T-helper 1 cell treated with Interleukin-12 subunit alpha and Interleukin-12 subunit beta and Interleukin-4 antibody, amounts not matched to agents 30 μg/mL and 1 μg/mL, for 36 hours (primary cell): ENCODE measurements at regions not wholly inside any gene's neighbourhood (a gene's known extent, or its start where the extent isn't known, plus 50 kb on each side); places are given as distances from the start of the nearest gene placed in this dataset.
"Not testable (repeated sequence)": the region's sequence is repeated elsewhere in the genome, so short reads cannot be mapped to it uniquely, and the experiment has no call there.

ENCODE experiments used
- H3K27ac Mint-ChIP-seq: one replicate; pipeline ENCODE4 v1.8.0; 2021; ENCODE audit warnings: mild to moderate bottlenecking, mixed read lengths
- H3K27me3 Mint-ChIP-seq: one replicate; pipeline ENCODE4 v1.8.0; 2021; ENCODE audit warnings: low read depth, mixed read lengths
- H3K36me3 Mint-ChIP-seq: one replicate; pipeline ENCODE4 v1.8.0; 2021; ENCODE audit warnings: low read depth, mixed read lengths
- H3K4me1 Mint-ChIP-seq: one replicate; pipeline ENCODE4 v1.8.0; 2021; ENCODE audit warnings: low read depth, mixed read lengths
- H3K4me3 Mint-ChIP-seq: one replicate; pipeline ENCODE4 v1.8.0; 2021; ENCODE audit warnings: mild to moderate bottlenecking, moderate library complexity, mixed read lengths
- H3K9me3 Mint-ChIP-seq: one replicate; pipeline ENCODE4 v1.8.0; 2021; ENCODE audit warnings: mixed read lengths

DNA sequence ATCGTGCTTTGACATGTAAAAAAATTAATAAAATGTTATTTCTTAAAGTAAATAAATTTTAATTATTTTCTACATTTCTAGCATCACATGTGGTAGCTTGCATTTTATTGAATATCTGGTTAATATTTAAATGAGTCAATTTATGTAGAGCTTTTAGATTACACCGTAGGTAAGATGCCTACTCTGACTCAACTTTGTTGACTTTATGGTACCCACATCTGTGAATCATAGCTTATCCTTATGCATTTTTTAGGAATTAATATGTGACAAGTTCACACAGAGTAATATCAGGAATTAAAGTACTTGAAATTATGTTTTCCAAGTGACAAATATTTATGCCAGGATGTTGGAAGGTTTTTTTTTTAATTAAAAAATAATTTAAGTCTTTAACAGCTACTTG lies 120.7 kb downstream of the LEPR start:
- Mint-ChIP-seq H3K27me3 (no peaks in the 10 kb centered on the region), H3K27ac (no peak overlapping the region), H3K4me1 (no peaks in the 10 kb centered on the region), H3K9me3 (no peaks in the 10 kb centered on the region), H3K36me3 (no peaks in the 10 kb centered on the region), H3K4me3 (no peak overlapping the region)

- H3K4me1 Mint-ChIP-seq, result no peaks in the 10 kb centered on the region
- H3K9me3 Mint-ChIP-seq, result no peaks in the 10 kb centered on the region
- H3K36me3 Mint-ChIP-seq, result no peaks in the 10 kb centered on the region
- H3K27me3 Mint-ChIP-seq, result no peaks in the 10 kb centered on the region
- H3K27ac Mint-ChIP-seq, result no peak overlapping the region
- no peak overlapping the region for H3K4me3 Mint-ChIP-seq
Measured at GRCh38 chr1:65541865-65542264, 121.4 kb downstream of the LEPR start.

DNA sequence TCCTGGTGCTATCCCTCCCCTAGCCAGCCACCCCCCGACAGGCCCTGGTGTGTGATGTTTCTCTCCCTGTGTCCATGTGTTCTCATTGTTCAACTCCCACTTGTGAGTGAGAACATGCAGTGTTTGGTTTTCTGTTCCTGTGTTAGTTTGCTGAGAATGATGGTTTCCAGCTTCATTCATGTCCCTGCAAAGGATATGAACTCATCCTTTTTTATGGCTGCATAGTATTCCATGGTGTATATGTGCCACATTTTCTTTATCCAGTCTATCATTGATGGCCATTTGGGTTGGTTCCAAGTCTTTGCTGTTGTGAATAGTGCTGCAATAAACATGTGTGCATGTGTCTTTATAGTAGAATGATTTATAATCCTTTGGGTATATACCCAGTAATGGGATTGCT lies 122.1 kb downstream of the LEPR start:
- not testable (repeated sequence) for H3K27me3 Mint-ChIP-seq, H3K27ac Mint-ChIP-seq, H3K4me1 Mint-ChIP-seq, H3K9me3 Mint-ChIP-seq, H3K36me3 Mint-ChIP-seq, H3K4me3 Mint-ChIP-seq

- H3K4me1 Mint-ChIP-seq, H3K4me3 Mint-ChIP-seq, H3K36me3 Mint-ChIP-seq, H3K27me3 Mint-ChIP-seq, H3K27ac Mint-ChIP-seq: not testable (repeated sequence)
- peaks cover 30% of the 10 kb centered on the region for H3K9me3 Mint-ChIP-seq
Measured at GRCh38 chr1:65550306-65551010, 130.0 kb downstream of the LEPR start.

- H3K9me3 Mint-ChIP-seq, result peaks cover 30% of the 10 kb centered on the region
- not testable (repeated sequence) for H3K36me3 Mint-ChIP-seq, H3K4me1 Mint-ChIP-seq, H3K27ac Mint-ChIP-seq, H3K4me3 Mint-ChIP-seq, H3K27me3 Mint-ChIP-seq
Measured at GRCh38 chr1:65552484-65552883, 132.0 kb downstream of the LEPR start.

GRCh38 chr1:65554086-65554764 lies 133.8 kb downstream of the LEPR start:
- not testable (repeated sequence) for H3K4me1 Mint-ChIP-seq, H3K4me3 Mint-ChIP-seq, H3K27ac Mint-ChIP-seq, H3K27me3 Mint-ChIP-seq, H3K36me3 Mint-ChIP-seq
- peaks cover 25% of the 10 kb centered on the region for H3K9me3 Mint-ChIP-seq

GRCh38 chr1:65554829-65555228 lies 134.4 kb downstream of the LEPR start:
- Mint-ChIP-seq H3K27me3 (no peaks in the 10 kb centered on the region), H3K36me3 (no peaks in the 10 kb centered on the region), H3K9me3 (peaks cover 25% of the 10 kb centered on the region), H3K4me1 (no peaks in the 10 kb centered on the region), H3K4me3 (no peak overlapping the region), H3K27ac (no peak overlapping the region)

GRCh38 chr1:65558215-65558614 lies 137.7 kb downstream of the LEPR start:
- Mint-ChIP-seq H3K27me3 (no peaks in the 10 kb centered on the region), H3K4me1 (no peaks in the 10 kb centered on the region), H3K27ac (no peak overlapping the region), H3K9me3 (peaks cover 7% of the 10 kb centered on the region), H3K4me3 (no peak overlapping the region), H3K36me3 (no peaks in the 10 kb centered on the region)

DNA sequence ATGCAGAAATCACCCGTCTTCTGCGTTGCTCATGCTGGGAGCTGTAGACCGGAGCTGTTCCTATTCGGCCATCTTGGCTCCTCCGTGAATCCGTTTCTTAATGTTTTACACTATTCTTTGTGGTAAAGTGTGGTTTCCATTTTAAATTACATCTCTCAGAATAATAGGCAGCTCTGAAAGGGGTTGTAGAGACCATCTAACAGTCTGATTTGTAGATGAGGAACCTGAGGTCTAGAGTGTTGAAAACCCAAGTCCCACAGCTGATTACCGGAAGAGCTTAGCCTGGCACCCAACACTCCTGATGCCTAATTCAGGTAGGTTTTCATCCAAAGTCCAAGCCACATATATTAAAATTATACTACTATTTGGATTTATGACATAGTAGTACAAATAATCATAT lies 144.0 kb downstream of the LEPR start:
- Mint-ChIP-seq H3K4me1 (no peaks in the 10 kb centered on the region), H3K36me3 (no peaks in the 10 kb centered on the region), H3K9me3 (no peaks in the 10 kb centered on the region), H3K27me3 (no peaks in the 10 kb centered on the region), H3K4me3 (no peak overlapping the region), H3K27ac (no peak overlapping the region)

- Mint-ChIP-seq H3K27ac (no peak overlapping the region), H3K4me3 (no peak overlapping the region), H3K27me3 (no peaks in the 10 kb centered on the region), H3K9me3 (no peaks in the 10 kb centered on the region), H3K4me1 (no peaks in the 10 kb centered on the region), H3K36me3 (no peaks in the 10 kb centered on the region)
Measured at GRCh38 chr1:65568285-65568684, 147.8 kb downstream of the LEPR start.

- Mint-ChIP-seq H3K27me3 (no peaks in the 10 kb centered on the region), H3K9me3 (no peaks in the 10 kb centered on the region), H3K27ac (no peak overlapping the region), H3K4me3 (no peak overlapping the region), H3K4me1 (no peaks in the 10 kb centered on the region), H3K36me3 (no peaks in the 10 kb centered on the region)
Measured at GRCh38 chr1:65572701-65573421, 152.4 kb downstream of the LEPR start.

DNA sequence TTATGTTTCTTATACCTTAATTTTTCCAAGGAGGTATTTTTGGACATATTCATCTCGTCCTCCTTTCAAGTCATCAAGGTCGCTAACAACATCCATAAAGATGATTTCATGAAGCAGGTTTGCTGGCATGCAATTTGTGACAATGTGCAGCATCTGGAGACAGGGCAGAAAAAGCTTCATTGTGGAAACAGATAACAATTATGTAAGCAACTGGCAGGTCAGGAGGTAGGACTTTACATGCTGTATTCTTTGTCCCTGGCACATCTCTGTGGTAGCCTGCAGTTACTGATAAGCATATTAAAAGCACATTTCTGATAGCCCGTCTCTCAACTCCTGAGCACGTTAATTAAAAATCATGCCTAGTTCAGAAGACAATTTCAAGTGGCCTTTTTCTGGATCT lies 156.8 kb downstream of the LEPR start:
- Mint-ChIP-seq H3K4me3 (no peak overlapping the region), H3K4me1 (no peaks in the 10 kb centered on the region), H3K36me3 (no peaks in the 10 kb centered on the region), H3K27ac (no peak overlapping the region), H3K9me3 (no peaks in the 10 kb centered on the region), H3K27me3 (no peaks in the 10 kb centered on the region)

- not testable (repeated sequence) for H3K27ac Mint-ChIP-seq, H3K4me1 Mint-ChIP-seq, H3K9me3 Mint-ChIP-seq, H3K4me3 Mint-ChIP-seq, H3K27me3 Mint-ChIP-seq, H3K36me3 Mint-ChIP-seq
Measured at GRCh38 chr1:65577982-65578381, 157.5 kb downstream of the LEPR start.

DNA sequence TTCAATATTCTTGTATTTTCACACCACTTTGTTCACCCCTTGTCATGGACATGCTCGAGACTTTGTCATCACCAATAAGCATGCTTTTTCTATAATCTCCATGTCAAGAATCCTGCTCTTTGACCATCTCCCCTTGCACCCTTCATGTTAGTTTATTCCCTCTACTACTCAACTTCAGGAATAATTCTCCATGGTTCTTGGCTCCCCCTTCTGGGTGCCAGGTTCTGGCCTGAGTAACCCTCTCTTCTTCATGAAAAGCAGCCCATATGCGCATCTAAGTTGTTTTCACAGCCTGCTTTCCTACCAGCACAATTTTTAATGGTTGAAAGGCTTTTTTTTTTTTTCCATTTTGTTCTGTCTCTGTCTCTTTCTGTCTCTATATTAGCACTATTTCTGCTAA lies 160.7 kb downstream of the LEPR start:
- H3K36me3 Mint-ChIP-seq, result no peaks in the 10 kb centered on the region
- no peak overlapping the region for H3K27ac Mint-ChIP-seq
- no peaks in the 10 kb centered on the region for H3K4me1 Mint-ChIP-seq
- H3K27me3 Mint-ChIP-seq, result no peaks in the 10 kb centered on the region
- H3K4me3 Mint-ChIP-seq, result no peak overlapping the region
- H3K9me3 Mint-ChIP-seq, result no peaks in the 10 kb centered on the region

DNA sequence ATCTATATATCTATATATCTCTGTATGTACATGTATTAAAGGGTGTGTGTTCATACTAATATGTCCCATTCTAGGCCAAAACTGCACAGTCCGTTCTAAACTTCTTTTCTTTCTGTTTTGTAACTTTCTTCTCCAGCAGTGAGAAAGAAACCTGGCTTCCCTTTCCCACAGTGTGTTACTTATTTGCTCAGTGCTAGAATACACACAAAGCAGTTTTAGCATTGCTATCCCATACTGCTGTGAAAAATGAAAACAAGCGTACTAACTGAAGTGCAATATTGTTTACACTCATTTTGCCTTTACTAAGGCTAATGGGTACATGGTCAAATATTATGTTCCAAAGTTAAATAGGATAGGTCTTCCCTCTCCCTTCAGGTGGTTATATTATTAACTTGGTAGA lies 163.9 kb downstream of the LEPR start:
- no peaks in the 10 kb centered on the region for H3K36me3 Mint-ChIP-seq
- H3K4me1 Mint-ChIP-seq, result no peaks in the 10 kb centered on the region
- no peak overlapping the region for H3K27ac Mint-ChIP-seq
- H3K4me3 Mint-ChIP-seq, result no peak overlapping the region
- H3K27me3 Mint-ChIP-seq, result no peaks in the 10 kb centered on the region
- no peaks in the 10 kb centered on the region for H3K9me3 Mint-ChIP-seq
